NCI-H748 treated with DMSO at 0.1 percent for 48 hours (cell line): ENCODE measurements at regions not wholly inside any gene's neighbourhood (a gene's known extent, or its start where the extent isn't known, plus 50 kb on each side); places are given as distances from the start of the nearest gene placed in this dataset.
A peak's percentile ranks its signal among the peaks of the same experiment; 100 is the strongest.

Source experiments
- DNase-seq: peaks from one replicate; lab custom pipeline; 2025; lab: John Stamatoyannopoulos, UW

DNA sequence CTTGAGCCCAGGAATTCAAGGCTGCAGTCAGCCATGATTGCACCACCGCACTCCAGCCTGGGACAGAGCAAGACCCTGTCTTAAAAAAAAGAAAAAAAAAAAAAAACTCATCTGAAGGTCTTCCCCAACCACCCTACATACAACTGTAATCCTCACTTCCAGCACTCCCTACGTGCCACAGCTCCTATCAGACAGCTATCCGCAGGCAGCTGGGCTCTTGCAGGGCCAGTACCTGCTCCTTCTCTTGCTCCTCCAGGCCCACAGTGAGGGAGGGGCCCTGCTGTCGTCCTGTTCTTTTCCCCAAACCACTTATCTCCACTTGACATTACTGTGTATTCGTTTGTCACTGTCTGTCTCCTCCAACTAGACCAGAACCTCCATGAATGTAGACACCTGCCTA is 156.1 kb upstream of the NECTIN1 start:
- no peak for DNase-seq

DNA sequence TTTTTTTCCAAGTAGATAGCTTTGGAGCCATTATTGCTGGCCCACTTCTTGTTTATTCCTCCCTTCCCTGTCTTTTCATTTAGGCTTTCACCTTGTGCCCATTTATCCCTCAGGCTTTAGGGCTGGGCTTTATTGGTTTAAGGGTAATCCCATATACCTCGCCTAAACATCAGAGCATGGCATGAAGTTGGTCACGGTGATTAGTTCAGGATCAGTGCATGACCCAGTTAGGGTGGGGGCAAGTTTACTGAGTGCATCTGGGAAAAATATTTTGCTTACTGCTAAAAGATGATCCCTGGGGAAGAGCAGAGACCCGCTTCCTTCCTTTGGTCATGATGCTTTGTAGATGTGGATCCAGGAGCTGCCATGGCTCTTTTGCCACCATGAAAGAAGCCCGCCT is 153.3 kb upstream of the NECTIN1 start:
- DNase-seq: no peak

DNA sequence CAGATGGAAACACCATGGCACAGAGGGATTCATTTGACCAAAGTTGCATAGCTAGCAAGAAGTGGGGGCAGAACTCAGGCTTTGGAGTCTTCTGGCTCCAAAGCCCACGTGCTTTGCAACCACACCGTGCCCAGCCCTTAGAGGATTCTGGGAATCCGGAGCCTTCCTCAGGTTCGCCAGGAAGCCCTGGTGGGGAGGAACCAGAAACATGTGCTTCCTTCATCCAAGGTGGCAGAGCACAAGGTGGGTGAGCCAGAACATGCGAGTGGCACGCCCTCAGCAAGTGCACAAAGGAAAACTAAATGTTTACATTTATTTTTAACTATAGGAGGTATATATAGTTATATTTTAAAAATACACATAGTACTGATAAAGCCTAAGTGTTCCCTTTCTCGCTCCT is 151.9 kb upstream of the NECTIN1 start:
- no peak for DNase-seq

DNA sequence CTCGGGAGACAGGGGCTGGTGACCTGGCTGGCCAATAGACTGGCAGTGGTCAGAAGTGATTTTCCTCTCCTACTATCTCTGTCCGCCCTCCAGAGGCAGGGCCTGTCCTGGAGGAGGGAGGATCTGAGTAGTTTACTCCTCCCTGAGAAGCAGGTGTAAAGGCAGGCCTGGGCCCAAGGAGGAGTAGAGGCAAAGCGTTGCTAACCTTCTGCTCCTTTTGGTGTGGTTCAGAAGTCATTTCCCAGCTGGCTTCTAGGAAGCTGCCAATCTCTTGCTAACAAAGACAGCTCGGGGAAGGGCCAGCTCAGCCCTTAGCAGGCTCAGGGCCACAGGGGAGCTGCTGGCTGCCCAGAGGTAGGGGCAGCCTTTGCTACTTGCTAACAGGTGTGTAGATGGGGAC is 151.1 kb upstream of the NECTIN1 start:
- DNase-seq: no peak

DNA sequence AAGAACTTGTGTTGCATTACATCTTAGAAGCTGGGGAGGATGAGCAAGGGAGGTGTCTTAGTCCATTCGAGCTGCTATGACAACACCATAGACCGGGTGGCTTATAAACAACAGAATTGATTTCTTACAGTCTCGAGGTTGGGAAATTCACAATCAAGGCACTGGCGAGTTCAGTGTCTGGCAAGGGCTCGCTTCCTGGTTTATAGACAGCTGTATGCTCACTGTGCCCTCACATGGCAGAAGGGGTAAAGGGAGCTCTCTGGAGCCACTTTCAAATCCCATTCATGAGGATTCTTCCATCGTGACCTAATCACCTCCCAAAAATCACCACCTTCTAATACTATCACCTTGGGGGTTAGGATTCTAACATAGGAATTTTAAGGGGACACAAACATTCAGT is 150.0 kb upstream of the NECTIN1 start:
- no peak for DNase-seq

DNA sequence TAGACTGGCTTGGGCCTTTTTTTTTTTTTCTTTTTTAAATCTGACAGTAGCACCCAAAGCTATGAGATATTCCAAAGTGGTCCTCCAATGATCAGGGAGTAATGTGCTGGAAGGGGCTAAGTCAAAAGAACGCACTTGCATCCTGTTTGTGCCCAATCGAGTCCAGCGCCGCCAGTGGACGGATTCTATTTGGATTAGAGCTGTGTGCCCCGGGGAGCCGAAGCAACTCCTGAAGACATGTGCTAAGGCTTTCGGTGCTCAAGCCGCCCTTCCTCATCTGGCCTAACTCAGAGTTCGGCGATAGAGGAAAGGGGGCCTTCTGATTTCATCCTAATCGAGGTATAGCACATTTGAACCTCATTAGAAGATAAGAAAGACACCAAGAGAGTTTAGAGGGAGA is 147.8 kb upstream of the NECTIN1 start:
- no peak for DNase-seq

DNA sequence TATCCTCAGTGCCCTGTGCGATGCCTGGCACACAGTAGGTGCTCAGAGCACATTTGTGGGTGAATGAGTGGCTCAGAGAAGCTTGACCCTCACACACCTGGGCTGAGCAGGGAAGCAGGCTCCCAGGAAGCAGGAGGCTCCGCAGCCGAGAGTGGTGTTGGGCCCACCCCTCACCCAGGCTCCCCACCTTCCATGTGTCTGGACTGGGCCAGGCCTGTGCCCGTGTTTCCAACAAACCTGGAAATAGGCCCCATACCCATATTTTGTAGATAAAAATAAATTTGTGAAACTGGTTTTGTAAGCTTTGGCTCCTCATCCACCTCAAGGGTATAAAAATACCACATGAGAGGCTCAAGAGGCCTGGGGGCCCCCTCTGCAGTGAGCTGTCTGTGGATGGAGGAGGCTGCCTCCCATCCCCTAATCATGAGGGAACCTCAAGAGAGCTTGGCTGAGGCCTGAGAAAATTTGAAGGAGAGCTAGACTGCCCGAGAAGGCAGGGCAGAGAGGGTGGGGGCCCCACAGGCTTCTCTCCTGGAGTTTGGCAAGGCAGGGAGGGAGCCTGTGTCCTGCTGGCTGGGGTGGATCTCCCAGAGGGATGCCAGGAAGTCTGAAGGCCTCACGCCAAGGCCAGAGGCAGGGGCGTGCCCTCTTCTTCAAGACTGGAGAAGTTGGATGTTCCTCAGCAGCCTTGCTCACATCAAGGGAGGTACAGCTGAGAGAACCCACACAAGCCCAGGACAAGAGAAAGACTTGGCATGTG is 147.0 kb upstream of the NECTIN1 start:
- DNase-seq: no peak

DNA sequence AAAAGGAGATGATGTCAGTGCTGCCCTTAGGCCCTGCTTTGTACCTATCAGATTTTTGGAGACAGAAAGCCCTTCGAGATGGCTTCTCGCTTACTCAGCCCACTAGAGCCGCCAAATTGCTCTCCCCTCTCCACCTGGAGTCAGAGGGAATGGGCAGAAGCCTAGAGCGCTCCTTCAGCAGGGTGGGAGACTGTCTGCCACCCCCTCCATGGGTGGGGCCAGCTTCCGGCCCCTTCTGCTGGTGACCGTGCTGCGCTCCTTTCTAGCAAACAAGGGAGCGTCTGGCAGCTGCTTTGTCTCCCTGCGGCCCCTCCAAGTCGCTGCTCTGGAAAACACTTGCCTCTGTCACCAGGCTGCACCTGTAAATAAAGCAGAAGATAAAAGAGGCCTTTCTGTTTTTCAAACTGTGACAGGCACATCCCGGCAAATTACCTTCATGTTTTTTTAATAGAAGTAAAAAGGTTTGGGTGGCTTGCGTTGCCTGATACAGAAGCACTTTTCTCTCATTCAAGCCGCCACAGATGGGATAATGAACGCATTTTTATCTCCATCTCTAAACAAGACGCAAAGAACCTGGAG is 145.7 kb upstream of the NECTIN1 start:
- DNase-seq: peak; percentile 36

DNA sequence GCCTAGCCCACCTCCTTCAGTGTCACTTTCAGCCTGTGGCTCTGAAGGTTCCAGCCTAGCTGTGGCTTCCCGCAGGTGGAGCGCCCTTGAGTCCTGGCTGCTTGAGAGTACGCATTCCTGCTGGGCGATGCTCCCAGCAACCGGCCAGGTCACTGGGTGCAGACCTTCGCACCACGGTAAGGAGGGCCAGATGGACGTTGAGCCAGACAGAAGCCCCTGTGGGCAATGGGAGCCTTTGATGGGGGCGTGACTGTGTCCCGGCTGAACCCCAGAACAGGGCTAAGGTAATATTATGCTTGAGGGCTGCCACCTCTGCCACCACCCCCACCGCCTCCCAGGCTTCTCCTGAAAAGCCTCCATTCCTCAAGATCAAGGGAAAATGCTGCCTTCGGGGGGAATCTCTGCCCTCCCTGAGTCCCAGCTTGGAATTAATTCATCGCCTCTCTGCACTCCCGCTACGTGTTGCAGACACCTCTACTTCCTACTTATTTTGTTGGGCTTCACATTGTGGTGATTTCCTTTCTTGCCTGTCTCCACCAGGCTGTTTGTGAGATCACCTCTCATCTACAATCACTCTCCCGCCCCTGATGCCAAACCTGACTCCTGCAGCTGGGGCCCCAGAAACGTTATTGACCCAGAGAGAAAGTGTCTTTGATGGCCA is 144.9 kb upstream of the NECTIN1 start:
- no peak for DNase-seq

DNA sequence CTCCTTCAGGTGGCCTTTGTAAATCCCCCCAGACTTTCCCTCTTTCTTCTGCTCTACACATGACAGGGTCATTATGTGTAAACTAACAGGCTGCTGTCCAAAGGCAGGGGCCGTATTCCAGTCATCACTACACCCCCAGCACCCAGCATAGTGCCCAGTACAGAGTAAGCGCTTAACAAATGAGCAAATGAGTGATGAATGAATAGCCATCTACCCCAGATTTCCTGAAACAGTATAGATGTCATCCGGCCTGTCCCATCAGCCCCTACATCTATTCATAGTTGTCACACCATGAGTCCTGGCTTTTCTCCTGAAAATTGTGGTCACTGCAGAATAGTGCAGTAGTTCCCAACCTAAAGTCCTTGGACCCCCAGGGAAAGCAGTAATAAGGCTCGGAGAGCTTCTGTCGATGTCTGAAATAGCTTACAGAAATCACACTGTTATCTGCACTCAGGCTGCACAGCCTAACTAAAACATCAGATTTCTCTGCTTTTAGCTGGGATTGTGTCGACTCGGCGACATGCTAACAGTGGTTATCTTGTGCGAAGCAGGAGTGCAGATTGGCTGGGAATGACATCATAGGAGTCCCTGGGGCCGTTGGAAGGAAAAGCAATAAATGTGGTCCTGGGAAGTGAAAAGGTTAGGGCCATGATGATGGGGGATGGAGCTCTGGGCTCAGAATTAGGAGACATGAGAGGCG is 143.8 kb upstream of the NECTIN1 start:
- no peak for DNase-seq

DNA sequence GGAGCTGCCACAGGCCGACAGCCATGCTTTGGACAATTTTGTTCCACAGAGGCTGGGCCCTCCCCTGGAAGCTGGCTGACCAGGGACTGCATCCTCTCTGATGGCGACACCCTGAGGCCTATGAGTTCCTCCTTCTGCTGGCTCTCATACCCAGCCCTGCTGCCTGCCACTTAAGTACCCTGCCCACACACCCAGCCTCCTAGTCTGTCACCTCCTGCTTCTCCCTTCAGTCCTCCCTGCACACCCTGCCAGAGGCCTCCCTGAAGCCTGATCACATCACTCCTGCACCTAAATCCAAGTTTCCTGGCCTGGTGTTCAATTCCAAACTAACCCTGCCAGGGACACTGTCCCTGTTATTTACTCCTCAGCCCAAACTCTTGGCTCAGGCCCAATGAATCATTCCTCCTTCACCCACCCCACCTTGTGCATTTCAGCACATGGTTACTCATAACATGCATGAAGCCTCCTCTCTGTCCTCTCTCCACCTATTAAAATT is 136.7 kb upstream of the NECTIN1 start:
- no peak for DNase-seq

DNA sequence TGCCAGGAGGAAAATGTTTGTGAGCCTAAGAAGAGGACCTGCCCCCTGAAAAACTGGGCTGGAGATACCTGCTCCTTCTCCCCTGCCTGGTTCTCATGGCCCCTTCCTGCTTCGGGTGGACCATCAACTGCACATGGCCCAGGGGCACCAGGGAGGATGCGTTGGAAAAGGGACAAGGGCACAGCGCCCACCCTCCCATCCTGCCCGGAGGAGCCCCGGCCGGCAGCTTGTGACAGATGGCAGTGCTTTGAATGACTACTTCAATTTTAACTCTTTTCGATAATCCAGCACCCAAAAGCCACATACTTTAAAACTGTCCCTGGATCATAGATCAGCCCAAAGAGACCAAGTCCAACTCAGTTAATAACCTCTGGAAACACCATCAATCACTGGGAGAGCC is 135.8 kb upstream of the NECTIN1 start:
- no peak for DNase-seq

DNA sequence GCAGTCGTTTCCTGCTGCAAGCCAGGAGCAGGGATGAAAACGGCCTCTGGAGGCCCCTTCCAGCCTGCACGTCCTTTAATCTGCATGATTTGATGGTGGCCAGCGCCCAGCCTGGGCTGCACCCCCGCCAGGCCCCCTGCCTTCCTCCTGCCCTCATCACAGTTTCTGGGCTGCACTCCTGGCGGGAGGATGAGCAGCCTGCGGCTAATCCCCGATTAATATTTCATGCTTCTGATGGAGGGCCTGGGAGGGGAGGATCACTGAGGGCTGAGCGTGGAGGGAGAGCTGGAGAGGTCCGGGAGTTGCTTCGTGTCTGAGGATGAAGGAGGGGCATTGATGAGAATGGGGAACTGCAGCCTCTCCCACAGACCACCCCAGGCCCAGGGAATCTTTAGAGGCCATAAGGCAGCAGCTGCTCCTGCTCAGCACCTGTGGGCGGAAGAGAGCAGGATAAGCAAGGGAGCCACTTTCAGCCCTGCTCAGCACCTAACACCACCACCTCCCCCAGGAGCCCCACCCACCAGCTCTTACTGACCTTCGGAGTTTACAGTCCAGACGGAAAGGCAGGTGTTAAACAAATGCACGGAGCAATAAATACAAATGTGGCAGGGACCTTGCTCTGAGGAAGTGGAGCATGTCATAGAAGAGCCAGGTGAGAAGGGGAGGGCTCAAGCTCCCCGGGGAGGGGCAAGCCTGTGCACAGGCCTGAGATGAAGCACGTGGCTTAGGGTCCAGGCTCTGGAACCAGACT is 135.0 kb upstream of the NECTIN1 start:
- DNase-seq: peak; percentile 68

DNA sequence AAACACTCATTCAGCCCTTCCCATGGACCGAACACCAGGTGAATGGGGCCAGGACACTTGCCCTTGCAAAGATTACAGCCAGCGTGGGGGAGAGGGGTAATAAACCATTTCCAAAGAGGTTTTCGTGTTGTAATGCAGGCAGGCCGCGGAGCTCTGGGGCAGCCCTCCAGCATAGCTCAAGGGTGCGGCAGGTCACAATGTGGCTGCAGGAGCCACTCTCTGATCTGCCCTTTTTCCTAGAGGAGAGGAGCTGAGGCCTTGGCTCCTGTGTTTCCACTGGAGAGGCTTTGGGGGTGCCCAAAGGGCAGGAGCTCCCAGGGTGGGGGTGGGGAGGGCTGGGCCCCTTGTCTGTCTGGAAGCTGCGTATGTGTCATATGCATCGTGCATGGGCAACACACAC is 134.2 kb upstream of the NECTIN1 start:
- no peak for DNase-seq

DNA sequence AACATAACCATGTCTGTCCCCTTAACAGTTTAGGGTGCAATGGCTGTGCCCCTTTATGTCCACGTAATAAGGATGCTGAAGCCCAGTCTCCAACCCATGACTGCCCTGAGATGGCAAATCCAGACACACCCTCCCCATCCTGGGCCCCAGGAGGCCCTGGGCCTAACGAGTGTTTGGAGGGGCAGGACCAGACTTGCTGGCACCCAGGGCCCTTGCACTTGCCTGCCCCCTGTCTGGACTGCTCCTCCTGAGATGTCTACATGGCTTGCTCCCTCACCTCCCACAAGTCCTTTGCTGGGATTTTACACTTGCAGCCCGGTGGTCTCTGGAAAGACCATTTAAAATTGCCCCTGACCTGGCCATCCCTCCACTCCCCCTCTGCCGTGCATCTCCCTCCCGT is 132.2 kb upstream of the NECTIN1 start:
- no peak for DNase-seq

DNA sequence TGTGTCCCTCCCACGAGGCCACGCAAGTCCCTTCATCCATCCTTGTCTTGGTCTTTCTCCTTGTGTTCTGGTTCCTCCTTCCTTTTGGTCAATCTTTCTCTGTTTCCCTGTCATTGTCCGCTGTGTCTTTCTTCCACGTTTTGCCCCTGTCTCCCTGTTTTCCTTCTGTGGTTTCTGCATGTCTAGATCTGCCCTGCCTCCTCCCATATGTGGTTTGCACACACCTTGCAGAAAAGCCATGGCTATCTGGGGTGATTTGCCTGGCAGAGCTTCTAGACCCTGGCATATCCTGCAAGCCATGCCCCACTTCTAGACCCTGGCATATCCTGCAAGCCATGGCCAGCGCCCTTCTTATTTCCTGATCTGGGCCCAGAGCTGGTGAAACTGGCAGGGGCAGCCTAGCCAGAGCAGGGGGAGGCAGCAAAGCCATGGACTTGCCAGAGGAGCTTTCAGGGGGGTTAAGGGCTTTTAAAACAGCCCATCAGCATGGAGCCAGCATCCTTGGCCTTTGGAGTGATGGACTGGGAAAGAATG is 131.6 kb upstream of the NECTIN1 start:
- no peak for DNase-seq

DNA sequence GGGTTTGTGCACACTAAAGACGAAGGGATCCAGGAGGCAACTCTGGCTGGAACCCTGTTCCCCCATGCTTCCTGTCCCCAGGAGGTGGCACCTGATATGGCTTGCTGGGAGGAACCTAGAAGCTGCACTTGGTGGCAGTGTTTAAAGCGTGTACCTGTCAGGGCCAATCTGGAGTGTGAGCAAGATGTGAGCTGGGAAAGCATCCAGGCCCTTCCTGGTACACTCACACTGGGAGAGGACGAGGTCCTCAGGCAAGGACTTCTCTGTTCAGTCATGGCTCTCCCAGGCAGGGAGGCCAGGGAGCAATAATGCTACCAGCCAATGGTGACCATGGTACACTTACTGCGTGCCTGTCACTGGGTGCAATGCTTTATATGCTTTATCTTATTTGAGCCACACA is 130.7 kb upstream of the NECTIN1 start:
- DNase-seq: no peak

DNA sequence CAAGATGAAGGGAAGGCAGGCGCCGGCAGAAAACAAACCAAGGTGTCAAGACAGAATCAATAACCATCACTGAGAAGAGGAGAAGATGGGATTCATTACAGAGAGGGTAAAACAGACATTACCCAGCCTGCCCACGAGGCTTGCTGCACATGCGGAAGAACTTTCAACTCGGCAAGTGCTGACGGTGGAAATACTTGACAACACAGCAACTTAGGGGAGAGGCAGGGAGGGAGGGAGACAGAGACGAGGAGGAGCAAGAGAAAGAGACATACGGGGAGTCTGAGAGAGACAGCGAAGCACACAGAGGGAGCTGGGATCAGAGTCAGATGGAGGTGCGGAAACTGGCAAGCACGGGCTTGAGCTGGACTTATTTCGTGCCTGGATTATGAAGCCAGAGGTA is 129.3 kb upstream of the NECTIN1 start:
- no peak for DNase-seq

DNA sequence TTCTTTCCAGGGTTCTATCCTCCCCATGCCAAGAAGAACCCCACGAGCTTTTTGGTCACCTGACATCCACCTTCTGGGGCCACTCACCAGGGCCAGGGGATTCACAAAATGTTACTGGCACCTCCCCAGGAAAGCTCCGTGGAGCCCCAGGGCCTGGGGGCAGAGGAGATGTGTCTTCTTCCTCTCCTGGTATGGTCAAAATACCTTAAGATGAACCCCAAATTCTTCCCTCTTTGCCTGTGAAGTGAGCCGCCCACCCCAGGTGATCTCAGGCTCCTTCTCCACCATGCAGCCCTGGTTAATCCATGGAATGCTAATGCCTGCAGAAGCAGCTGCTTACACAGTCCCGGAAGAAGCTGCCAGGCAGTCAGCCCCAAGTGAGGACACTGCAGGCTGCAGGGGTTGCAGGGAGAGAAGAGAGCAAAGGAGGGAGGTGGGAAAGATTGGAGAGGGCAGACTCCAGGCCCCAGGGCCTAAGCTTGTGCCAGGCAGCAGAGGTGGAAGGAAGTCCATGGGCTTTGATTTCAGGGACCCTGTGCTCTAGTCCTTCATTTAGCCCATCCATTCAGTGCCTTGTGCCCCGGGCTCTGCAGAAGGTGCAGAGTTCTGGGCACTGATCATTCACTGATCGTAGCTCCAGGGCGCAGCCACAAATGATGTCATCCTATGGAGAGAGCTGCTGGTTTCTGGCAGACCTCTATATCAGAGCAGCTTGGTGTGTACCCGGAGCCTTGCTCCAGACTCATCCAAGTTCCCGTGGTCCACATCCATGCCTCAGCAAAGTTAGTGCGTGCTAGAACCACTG is 127.9 kb upstream of the NECTIN1 start:
- DNase-seq: no peak

DNA sequence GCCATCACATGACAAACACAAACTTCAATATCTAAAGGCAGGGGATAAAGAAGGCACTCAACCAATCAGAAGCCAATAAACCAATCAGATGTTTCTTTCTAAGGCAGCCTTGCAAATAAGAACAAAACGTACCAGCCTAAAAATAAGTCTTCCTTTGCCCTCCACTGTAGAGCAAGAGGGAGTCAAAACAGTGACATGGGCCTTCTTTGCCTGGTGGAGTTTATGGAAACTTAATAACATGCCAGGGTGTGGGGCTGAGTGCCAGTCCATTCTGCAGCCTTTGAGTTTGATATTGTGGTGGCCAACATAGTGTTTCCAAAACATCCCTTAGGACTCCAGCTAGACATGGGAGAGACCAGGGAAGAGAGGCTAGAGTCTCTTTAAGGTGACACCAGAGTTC is 126.1 kb upstream of the NECTIN1 start:
- no peak for DNase-seq

DNA sequence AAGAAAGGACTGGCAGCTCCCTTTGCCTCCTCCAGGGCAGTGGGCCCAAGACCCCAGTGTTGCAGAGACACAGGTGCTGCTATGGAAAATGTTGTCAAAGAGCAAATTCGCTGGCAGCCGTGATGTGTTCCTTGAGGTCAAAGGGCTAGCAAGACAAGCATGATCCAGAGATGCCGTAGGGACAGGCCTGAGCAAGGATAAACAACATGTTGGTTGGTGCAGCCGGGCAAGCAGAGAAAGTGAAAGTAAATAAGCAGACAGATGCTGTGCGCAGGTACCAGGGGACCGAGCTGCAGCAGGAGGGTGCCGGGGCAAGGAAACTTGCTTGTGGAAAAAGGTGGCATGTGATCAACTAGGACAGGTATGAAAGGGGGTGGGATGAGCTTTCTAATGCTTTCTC is 125.5 kb upstream of the NECTIN1 start:
- no peak for DNase-seq
